ENCODE measurements at regions not wholly inside any gene's neighbourhood (a gene's known extent, or its start where the extent isn't known, plus 50 kb on each side); places are given as distances from the start of the nearest gene placed in this dataset.
"Not testable (repeated sequence)": the region's sequence is repeated elsewhere in the genome, so short reads cannot be mapped to it uniquely, and the experiment has no call there.

- TF ChIP-seq, protein P1, sequence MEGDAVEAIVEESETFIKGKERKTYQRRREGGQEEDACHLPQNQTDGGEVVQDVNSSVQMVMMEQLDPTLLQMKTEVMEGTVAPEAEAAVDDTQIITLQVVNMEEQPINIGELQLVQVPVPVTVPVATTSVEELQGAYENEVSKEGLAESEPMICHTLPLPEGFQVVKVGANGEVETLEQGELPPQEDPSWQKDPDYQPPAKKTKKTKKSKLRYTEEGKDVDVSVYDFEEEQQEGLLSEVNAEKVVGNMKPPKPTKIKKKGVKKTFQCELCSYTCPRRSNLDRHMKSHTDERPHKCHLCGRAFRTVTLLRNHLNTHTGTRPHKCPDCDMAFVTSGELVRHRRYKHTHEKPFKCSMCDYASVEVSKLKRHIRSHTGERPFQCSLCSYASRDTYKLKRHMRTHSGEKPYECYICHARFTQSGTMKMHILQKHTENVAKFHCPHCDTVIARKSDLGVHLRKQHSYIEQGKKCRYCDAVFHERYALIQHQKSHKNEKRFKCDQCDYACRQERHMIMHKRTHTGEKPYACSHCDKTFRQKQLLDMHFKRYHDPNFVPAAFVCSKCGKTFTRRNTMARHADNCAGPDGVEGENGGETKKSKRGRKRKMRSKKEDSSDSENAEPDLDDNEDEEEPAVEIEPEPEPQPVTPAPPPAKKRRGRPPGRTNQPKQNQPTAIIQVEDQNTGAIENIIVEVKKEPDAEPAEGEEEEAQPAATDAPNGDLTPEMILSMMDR (IDR thresholded peaks at IDR 0.05; ENCODE audit: control extremely low read depth in 1 of 3, insufficient read depth in 1 of 3, low read depth in 1 of 3, low read length in 3 of 3): not testable (repeated sequence)
- not testable (repeated sequence) for TF ChIP-seq JUND (IDR thresholded peaks at IDR 0.05; ENCODE audit: low read length); POU5F1 (IDR thresholded peaks at IDR 0.05; ENCODE audit: low read depth, low read length); POLR2AphosphoS5 (IDR thresholded peaks at IDR 0.05; ENCODE audit: low read depth, low read length); NRF1 (IDR thresholded peaks at IDR 0.05; ENCODE audit: low read depth, low read length); SIX5 (IDR thresholded peaks at IDR 0.05; ENCODE audit: low read depth, low read length); USF2 (IDR thresholded peaks at IDR 0.05; ENCODE audit: low read length); EZH2 (IDR thresholded peaks at IDR 0.05; ENCODE audit: low read depth, low read length, severe bottlenecking)
Measured at GRCh38 chr11:67791598-67792170, 117.3 kb upstream of the ALDH3B2 start.

Measured in H1 (cell line).